ENCODE measurements at regions not wholly inside any gene's neighbourhood (a gene's known extent, or its start where the extent isn't known, plus 50 kb on each side); places are given as distances from the start of the nearest gene placed in this dataset.

DNA sequence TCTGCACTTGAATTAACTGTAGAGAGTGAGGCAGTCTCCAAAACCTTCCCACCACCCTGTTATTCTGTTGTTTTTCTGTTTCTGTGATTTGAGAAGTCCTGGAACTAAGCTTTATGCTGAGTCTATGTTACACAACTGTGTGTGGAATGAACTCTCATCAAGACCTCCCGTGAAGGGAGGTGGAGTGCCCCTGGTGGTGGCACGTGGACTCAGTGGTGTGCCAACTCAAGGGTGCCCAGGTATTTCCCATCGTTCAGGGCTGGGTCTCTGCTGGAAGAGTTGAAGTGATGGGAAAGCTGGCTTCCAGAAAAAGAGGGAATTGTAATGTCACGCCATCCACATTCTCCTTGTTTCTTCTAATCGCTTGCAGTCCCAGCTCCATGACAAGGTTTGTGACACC is 374.2 kb downstream of the SMOC2 start:
- TF ChIP-seq, protein P1, sequence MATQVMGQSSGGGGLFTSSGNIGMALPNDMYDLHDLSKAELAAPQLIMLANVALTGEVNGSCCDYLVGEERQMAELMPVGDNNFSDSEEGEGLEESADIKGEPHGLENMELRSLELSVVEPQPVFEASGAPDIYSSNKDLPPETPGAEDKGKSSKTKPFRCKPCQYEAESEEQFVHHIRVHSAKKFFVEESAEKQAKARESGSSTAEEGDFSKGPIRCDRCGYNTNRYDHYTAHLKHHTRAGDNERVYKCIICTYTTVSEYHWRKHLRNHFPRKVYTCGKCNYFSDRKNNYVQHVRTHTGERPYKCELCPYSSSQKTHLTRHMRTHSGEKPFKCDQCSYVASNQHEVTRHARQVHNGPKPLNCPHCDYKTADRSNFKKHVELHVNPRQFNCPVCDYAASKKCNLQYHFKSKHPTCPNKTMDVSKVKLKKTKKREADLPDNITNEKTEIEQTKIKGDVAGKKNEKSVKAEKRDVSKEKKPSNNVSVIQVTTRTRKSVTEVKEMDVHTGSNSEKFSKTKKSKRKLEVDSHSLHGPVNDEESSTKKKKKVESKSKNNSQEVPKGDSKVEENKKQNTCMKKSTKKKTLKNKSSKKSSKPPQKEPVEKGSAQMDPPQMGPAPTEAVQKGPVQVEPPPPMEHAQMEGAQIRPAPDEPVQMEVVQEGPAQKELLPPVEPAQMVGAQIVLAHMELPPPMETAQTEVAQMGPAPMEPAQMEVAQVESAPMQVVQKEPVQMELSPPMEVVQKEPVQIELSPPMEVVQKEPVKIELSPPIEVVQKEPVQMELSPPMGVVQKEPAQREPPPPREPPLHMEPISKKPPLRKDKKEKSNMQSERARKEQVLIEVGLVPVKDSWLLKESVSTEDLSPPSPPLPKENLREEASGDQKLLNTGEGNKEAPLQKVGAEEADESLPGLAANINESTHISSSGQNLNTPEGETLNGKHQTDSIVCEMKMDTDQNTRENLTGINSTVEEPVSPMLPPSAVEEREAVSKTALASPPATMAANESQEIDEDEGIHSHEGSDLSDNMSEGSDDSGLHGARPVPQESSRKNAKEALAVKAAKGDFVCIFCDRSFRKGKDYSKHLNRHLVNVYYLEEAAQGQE (IDR thresholded peaks at IDR 0.05; ENCODE audit: low read depth): no peak
- TF ChIP-seq RAD21 (IDR thresholded peaks at IDR 0.05; ENCODE audit: low read depth): peak; percentile 25; the same call in 1 of the 2 replicates
- TF ChIP-seq EP300 (IDR thresholded peaks at IDR 0.05; ENCODE audit: borderline replicate concordance): no peak
- TF ChIP-seq ZBTB7A (IDR thresholded peaks at IDR 0.05; ENCODE audit: low read depth): no peak
- TF ChIP-seq TAF1 (IDR thresholded peaks at IDR 0.05; ENCODE audit: low read depth): no peak
- TF ChIP-seq, protein P2, sequence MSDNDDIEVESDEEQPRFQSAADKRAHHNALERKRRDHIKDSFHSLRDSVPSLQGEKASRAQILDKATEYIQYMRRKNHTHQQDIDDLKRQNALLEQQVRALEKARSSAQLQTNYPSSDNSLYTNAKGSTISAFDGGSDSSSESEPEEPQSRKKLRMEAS (IDR thresholded peaks at IDR 0.05): peak; percentile 34; the same call in 1 of the 2 replicates
- TF ChIP-seq TEAD4 (IDR thresholded peaks at IDR 0.05): no peak
- no peak for TF ChIP-seq EGR1 (IDR thresholded peaks at IDR 0.05)
